GM23338 (cell line): ENCODE measurements at regions not wholly inside any gene's neighbourhood (a gene's known extent, or its start where the extent isn't known, plus 50 kb on each side); places are given as distances from the start of the nearest gene placed in this dataset.

Experiments
- ATAC-seq: fragments of 200-7000 bp; cut with Tn5 transposase; 3 replicates; pipeline ENCODE4 v1.9.1; 2020
- DNase-seq: peaks from one replicate; pipeline ENCODE4 v3.0.0-alpha.2; 2015; ENCODE audit warnings: low spot score
- H2AFZ ChIP-seq: fragments of 200-600 bp; sonication (generic); 2 replicates; pipeline ENCODE4 v1.8.0; 2016; ENCODE audit warnings: antibody characterized with exemption, mild to moderate bottlenecking, moderate library complexity
- H3F3A ChIP-seq: fragments of 200-600 bp; sonication (generic); replicated peaks from 2 replicates; pipeline ENCODE4 v1.8.0; 2017; ENCODE audit warnings: antibody characterized with exemption, mixed run types, low read depth
- H3K27ac ChIP-seq: fragments of 200-600 bp; sonication (generic); 2 replicates; pipeline ENCODE4 v1.6.1; 2016; ENCODE audit warnings: low read depth
- H3K27me3 ChIP-seq: fragments of 200-600 bp; sonication (generic); 2 replicates; pipeline ENCODE4 v1.8.0; 2016; ENCODE audit warnings: mild to moderate bottlenecking, mixed run types, moderate library complexity; ENCODE audit not compliant: insufficient read depth
- H3K36me3 ChIP-seq: fragments of 200-600 bp; sonication (generic); 2 replicates; pipeline ENCODE4 v1.8.0; 2016; ENCODE audit warnings: mild to moderate bottlenecking; ENCODE audit not compliant: insufficient read depth
- H3K4me1 ChIP-seq: fragments of 200-600 bp; sonication (generic); 2 replicates; pipeline ENCODE4 v1.8.0; 2016; ENCODE audit warnings: mild to moderate bottlenecking, moderate library complexity; ENCODE audit not compliant: insufficient read depth
- H3K4me2 ChIP-seq: fragments of 200-600 bp; sonication (generic); 2 replicates; pipeline ENCODE4 v1.7.1; 2017; ENCODE audit warnings: mixed run types
- H3K4me3 ChIP-seq: fragments of 200-600 bp; sonication (generic); 2 replicates; pipeline ENCODE4 v1.6.1; 2016; ENCODE audit warnings: mixed run types
- H3K79me2 ChIP-seq: fragments of 200-600 bp; sonication (generic); replicated peaks from 2 replicates; pipeline ENCODE4 v1.8.0; 2017; ENCODE audit warnings: mild to moderate bottlenecking; ENCODE audit not compliant: insufficient read depth
- H3K9me2 ChIP-seq: fragments of 200-600 bp; sonication (generic); 2 replicates; pipeline ENCODE4 v1.8.0; 2017; ENCODE audit not compliant: insufficient read depth
- H4K20me1 ChIP-seq: fragments of 200-600 bp; sonication (generic); replicated peaks from 2 replicates; pipeline ENCODE4 v1.8.0; 2017; ENCODE audit warnings: mild to moderate bottlenecking; ENCODE audit not compliant: insufficient read depth
- H3K27ac Mint-ChIP-seq: 2 replicates; pipeline ENCODE4 v1.8.0; 2020; ENCODE audit warnings: inconsistent platforms, mild to moderate bottlenecking, moderate library complexity, mixed read lengths
- H3K27me3 Mint-ChIP-seq: 3 replicates; pipeline ENCODE4 v1.8.0; 2022; ENCODE audit warnings: low read depth, mild to moderate bottlenecking, moderate library complexity, mixed read lengths, inconsistent platforms; ENCODE audit not compliant: insufficient read depth, poor library complexity
- H3K36me3 Mint-ChIP-seq: 3 replicates; pipeline ENCODE4 v1.8.0; 2021; ENCODE audit warnings: low read depth, mild to moderate bottlenecking, inconsistent platforms, moderate library complexity, mixed read lengths
- H3K4me1 Mint-ChIP-seq: 3 replicates; pipeline ENCODE4 v1.8.0; 2020; ENCODE audit warnings: mild to moderate bottlenecking, inconsistent platforms, mixed read lengths
- H3K4me3 Mint-ChIP-seq: 3 replicates; pipeline ENCODE4 v1.8.0; 2021; ENCODE audit warnings: moderate library complexity, mild to moderate bottlenecking, inconsistent platforms, mixed read lengths
- H3K9me3 Mint-ChIP-seq: 3 replicates; pipeline ENCODE4 v1.8.0; 2020; ENCODE audit warnings: moderate library complexity, mild to moderate bottlenecking, inconsistent platforms, mixed read lengths
- ETS1 ChIP-seq: IDR thresholded peaks from 2 replicates; pipeline ENCODE4 v1.6.1; 2016; ENCODE audit warnings: antibody characterized with exemption
- JUNB ChIP-seq: IDR thresholded peaks from one replicate; pipeline ENCODE4 v1.6.1; 2016; ENCODE audit warnings: antibody characterized with exemption; ENCODE audit not compliant: unreplicated experiment
- POLR2AphosphoS5 ChIP-seq: IDR thresholded peaks from 2 replicates; pipeline ENCODE4 v1.6.1; 2016; ENCODE audit warnings: antibody characterized with exemption, low read depth
- ZNF462 ChIP-seq: fragments of 250-450 bp; sonication (Bioruptor Pico); IDR thresholded peaks from 2 replicates; pipeline ENCODE4 v1.5.0; 2020; ENCODE audit warnings: mild to moderate bottlenecking, moderate library complexity

- H3K27ac Mint-ChIP-seq = no peak overlapping the region; the same call in 1 of the 2 replicates
- Histone ChIP-seq H3K4me3 (no peak overlapping the region), H3K27me3 (no peaks in the 10 kb centered on the region), H3K4me2 (peak overlapping the region; percentile 7; the same call in 1 of the 2 replicates), H3K27ac (peak overlapping the region; percentile 40; the same call in 1 of the 2 replicates), H3K4me1 (peaks cover 41% of the 10 kb centered on the region), H3K9me2 (0 out of 2 replicates have a peak, but pooled peaks cover 5% of the 10 kb centered on the region), H3K36me3 (no peaks in the 10 kb centered on the region), H3F3A (no peaks in the 10 kb centered on the region), H4K20me1 (no peaks in the 10 kb centered on the region), H2AFZ (peak overlapping the region; percentile 74; the same call in 1 of the 2 replicates), H3K79me2 (no peaks in the 10 kb centered on the region)
- H3K4me3 Mint-ChIP-seq = no peak overlapping the region
- H3K4me1 Mint-ChIP-seq = peaks cover 39% of the 10 kb centered on the region
- peaks cover 20% of the 10 kb centered on the region for H3K9me3 Mint-ChIP-seq
- peaks cover 19% of the 10 kb centered on the region for H3K36me3 Mint-ChIP-seq
- ATAC-seq (no peak), DNase-seq (no peak)
- peaks cover 12% of the 10 kb centered on the region for H3K27me3 Mint-ChIP-seq
- no peak for TF ChIP-seq JUNB
- TF ChIP-seq POLR2AphosphoS5 = no peak
- TF ChIP-seq ZNF462 (CRISPR knock-in tag) = no peak
- no peak for TF ChIP-seq ETS1
Observed at GRCh38 chr21:17903929-17904639, 84.9 kb upstream of the C21orf91 start.
